NCI-H524 treated with DMSO at 0.1 percent for 48 hours (cell line): ENCODE measurements at regions not wholly inside any gene's neighbourhood (a gene's known extent, or its start where the extent isn't known, plus 50 kb on each side); places are given as distances from the start of the nearest gene placed in this dataset.

Experiments used
- DNase-seq: peaks from one replicate; lab custom pipeline; 2025; lab: John Stamatoyannopoulos, UW

DNA sequence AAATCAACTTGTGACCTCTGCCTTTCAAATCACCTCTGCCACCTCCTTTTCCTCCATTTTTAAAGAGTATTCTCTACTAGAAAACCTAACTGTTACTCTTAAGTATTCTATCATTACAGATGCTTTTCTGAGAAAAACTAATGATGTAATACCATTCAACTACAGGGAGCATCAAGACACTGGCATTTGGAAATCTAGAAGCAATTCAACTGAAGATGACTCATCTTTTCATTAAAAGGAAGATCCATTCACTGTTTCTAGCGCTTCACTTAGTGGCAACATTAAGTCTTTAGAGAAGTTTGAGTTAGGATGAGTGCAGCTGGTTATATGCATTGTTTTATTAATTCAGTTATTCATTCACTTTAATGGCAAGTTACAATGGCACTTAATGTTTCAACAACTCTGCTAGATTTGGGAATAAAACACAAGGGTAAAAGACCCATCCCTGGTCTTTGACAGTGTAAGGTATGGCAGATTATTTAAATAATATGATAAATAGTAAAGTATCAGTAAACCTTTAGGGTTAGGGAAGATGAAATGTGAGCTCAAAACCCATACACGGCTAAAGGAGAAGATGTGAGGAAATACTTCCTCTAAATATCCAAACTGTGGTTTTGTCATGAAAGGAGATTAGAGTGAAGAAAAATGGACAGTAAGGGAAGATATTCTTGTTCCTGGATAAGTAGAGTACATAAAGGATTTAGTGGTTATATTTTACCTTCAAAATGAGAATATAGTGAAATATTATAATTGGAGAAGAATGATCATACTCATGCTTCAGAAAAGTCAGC is 61.7 kb downstream of the KCNJ2 start:
- no peak for DNase-seq

DNA sequence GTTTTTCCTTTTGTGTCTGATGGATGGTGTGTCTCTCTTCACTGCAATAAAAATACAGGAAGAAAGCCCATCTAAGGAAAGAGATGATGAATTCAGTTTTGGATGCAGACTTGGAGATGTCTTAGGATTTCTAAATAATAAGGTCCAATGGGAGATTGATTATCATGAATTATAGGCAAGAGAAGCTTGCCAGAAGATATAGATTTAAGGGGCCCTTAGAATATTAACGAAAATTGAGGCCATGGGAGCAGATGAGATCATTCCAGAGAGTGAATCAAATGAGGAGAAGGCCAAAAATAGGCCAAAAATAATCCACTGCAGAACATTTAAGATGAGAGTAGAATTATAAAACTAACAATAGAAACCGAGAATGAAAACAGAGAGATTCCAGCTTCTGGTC is 63.1 kb downstream of the KCNJ2 start:
- DNase-seq: no peak

DNA sequence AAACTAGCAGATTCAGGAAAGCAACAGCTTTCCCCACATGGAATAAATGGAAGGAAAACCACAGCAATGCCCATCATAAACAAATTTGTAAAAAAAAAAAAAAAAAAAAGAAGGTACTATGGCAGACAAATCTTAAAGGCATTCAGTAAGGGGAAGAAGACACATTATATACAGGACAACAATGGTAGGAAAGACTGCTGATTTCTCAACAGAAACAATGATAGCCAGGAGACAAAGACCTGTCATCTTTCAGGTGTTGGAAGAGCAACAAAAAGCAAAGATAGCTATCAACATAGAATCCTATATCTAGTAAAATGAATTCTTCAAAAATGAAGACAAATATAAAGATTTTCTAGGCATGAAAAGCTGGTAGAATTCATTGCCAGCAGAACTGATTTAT is 65.9 kb downstream of the KCNJ2 start:
- DNase-seq: no peak

DNA sequence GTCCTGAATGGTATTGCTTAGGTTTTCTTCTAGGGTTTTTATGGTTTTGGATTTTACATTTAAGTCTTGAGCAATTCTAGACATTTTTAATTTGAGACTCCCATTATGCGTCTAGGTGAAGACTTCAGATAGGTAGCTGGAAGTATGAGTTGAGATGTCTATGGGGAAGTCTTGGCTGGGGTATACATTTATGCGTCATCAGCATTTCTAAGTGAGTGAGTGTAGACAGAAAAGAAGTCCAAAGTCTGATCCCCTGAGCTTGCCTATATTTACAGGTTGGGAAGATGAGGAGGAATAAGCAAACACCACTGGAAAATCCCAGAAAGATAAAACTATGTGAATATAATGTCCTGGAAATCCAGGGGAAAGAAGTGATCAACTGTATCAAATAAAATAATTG is 68.9 kb downstream of the KCNJ2 start:
- no peak for DNase-seq

DNA sequence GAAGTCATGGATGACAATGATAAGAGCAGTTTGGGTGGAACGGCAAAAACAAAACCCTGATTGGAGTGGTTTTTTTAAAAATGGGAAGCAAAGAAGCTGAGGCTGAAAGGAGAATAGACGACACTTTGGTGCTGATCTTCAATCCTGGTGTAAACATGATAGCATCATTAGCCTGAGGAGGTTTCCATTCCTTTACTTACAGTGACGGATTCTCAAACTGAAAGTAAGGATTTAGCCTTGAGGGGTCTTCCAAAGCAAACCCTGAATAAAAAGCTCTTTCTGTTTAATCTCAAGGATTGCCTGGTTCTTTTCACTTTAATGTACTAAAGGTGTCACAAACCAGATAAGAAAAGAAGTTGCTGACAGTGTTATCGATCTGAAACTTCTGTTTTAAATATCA is 69.3 kb downstream of the KCNJ2 start:
- no peak for DNase-seq

DNA sequence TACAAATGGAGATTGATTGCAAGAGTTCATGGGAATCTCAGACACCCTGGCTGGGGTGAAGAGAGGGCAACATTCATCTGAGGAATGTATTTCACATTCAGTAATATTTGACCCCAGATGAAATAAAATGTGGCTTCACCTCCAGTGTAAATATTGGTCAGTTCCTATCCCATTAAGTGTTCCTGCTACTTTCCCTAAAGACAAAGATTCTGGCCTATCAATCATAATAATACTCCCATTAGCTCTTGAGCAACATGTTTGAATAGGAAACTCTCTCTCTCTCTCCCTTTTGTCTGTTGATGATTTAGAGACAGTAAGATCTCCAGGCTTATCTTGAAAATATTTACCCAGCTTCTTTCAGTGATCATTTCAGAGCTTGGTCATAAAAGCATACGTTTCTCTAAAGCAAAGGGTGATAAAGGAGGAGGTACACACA is 70.1 kb downstream of the KCNJ2 start:
- DNase-seq: no peak

DNA sequence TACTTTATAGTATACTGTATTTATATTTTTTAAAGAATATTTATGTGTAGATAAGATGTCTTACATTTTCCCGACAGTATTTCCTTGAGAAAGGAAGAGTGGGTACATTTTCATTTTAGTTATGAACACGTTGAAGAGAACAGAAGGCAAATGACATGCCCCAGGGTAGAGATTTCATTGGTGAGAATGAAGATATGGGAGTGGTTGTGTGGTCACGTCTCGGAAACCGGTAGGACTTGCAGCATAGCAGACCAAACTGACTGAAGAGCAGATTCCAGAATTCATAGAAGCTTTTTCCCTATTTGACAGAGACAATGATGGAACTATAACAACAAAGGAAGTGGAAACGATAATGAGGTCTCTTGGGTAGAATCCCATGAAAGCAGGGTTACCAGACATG is 71.7 kb downstream of the KCNJ2 start:
- no peak for DNase-seq

DNA sequence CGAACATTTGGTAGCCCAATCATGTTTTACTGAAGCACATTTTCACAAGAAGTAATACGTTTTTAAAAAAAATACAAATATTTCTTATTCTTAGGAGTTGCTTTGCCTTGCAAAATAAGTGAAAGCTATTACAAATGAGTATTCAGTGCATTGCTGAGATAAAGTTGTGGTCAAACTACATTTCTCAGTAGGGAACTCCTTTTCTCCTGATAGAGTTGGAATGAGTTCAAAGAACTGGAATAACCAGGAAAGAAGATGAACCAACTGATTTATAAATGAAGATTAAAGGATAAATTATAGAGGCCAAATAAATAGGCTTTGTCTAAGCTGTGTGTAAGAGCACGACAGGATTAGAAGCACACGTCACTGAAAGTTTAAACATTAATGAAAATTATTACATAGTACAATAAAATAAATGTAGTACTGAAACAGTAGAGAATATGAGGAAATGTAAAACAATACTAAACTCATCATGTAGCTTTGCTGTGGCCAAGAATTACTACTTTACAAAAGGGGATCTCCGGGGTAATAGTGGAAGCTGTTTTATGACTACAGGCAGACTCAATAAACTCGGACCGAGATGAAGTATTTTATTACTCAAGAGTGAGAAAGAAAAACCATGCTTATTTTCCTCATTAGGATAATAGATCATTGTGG is 73.6 kb downstream of the KCNJ2 start:
- DNase-seq: no peak

DNA sequence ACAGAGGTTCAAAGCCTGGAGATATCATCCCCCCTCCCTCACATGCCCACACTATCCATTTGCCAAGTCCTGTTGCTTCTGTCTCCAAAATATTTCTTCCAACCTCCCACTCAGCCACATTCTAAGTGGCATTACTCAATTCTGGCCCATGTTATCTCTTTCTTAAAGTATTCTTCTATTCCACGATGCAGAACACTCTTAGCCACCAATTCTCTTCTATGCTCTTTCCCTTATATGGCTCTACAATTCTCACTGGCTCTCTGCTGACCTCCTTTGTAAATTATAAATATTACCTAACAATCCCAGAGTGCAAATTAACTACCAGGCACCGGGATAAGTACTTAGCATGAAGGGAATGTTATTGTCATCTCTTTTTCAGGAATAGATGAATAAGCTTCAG is 82.4 kb downstream of the KCNJ2 start:
- no peak for DNase-seq

DNA sequence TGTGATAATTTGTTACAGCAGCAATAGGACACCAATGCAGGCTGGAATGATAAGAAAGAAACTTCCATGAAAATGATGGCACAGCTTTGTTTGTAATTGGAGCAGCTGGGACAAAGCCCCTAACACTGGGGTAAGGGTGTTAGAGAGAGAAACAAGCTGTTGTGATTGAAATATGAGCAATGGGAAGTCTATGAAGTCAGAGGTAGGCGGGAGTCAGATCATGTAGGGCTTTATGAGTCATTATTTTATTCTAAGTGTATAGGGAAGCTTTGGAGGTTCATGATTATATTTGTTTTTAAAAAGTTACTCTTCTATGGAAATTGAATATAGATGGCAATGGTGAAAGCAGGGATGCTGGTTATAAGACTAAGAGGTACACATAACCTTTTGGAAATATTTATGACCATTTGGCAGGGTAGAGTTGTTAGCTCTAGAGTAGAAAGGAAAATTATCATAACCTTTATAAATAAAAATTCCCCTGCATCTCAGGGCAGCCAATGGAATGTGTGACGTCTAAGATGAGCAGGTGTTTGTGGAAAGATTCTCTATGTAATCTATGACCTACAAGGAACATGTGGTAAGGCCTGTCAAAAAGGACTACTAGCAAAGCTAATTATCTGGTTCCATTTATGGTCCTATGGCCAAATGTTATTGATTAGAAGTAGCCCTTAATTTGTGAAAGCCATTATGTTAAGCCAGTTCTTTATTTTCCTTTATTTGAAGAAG is 85.6 kb downstream of the KCNJ2 start:
- DNase-seq: no peak

DNA sequence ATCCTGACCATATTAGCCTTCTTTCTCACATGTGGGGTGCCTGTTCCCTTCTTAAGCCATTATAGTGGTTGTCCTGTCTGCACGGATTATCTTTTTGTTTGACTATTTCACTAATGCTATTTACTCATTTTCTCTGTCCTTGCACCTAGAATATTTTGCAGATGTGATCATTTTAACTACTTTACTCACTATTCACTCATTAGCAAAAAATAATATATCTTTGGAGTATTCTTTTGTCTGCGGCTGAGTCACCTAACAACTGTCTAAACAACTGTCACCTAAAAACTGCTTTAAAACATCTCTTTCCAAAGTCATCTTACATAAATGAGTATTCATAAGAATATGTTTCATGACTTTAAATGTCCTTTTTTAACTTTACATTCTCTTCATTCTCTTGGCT is 87.4 kb downstream of the KCNJ2 start:
- no peak for DNase-seq

DNA sequence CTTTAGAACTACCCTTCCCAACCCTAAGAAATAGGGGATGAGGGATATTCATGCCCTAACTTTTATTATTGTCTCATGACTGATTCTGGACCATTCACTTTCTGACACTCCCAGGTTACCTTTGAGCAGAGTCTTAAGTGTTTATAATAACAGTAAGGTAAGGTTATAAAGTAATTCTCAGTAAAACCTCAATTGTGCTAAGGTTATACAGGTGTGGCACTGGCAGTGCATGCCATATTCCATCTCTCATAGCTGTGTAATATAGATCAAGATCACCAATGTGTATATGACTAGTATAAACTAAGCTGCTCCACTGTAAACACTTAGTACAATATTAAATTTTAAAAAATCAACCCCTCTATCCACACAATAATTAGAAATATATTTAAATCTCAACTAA is 89.1 kb downstream of the KCNJ2 start:
- DNase-seq: no peak

DNA sequence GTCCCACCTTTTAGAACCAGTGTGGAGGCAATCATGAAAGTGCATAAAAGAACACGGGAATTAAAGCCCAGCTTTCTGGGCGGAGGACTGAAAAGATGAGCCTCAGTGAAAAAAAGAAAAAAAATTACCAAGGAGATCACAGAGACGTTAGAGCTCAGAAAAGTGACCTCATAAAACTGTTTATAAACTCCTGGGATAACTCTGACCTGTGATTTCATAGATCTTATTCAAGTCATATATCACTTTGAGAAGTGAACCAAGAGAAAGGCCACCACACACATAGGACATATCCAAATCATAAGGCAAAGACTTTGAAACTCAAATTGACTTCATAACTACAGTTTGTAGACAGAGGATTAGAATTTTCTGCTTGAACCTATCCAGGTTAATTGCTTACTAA is 90.1 kb downstream of the KCNJ2 start:
- no peak for DNase-seq

DNA sequence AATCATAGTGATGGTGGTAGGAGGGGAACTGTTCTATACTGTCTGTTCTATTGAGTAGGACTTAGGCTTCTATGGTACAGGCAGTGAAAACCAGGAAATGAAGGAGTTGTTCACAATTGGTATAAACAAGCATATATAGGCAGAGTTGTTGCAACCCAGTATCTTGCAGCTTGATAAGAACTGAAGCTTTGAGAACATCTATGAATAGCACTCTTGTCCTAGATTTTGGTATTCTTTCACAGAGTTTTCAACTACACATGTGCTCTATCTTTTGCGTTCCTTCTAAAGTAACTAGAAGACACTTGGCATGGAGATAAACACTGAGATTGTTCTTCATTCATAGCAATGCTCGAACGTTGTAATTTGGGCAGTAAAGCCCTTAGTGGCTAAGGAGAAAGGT is 91.8 kb downstream of the KCNJ2 start:
- no peak for DNase-seq

DNA sequence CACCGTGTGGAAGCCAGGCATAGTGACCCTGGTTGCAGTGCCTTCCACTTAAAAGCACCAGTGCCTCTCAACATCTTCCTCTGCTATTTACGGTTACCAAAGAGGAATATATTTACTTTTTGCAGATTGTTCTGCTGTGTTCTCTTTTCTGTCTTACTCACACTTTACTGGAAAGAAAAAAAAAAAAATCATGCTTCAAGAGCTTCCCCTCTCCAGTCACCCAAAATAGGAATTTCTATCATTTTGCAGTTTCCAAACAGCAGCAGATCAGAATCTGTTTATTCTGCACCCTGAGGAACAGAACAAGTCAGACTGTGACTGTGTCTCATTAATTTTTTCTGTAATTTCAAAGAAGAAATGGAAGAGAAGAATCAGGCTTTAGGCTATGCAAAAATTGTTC is 96.1 kb downstream of the KCNJ2 start:
- DNase-seq: no peak

DNA sequence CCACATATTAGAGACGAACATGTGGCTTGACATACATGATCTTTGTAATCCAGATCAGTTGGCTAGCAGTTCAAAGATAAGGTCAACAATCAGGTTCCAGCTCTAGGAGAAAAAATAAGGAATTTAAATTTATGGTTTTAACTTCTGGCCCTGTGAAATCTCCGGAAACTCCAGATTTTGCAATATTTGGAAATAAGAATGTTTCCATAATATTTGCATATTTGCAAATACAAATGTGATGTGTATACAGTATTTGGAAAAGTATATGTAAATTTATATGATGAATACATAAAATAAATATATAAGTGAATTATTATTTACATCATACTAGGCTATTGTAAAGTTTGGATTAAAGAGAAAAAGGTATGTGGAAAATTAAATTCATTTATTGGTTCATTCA is 97.1 kb downstream of the KCNJ2 start:
- no peak for DNase-seq

DNA sequence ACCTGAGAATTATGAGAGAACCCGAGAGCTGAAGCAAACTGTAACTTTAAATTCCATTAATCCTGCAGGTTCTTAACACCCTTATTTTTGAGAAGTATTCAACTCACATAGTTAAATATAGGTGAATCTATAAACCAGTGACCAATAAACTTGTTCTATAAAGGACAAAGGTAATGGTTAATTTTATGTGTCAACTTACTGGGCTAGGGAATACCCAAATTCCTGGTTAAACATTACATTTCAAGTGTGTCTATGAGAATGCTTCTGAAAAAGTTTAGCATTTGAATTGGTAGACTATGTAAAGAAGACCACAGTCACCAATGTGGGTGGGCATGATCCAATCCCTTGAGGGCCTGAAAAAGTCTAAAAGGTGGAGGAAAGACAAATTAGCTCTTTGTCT is 99.1 kb downstream of the KCNJ2 start:
- DNase-seq: no peak

DNA sequence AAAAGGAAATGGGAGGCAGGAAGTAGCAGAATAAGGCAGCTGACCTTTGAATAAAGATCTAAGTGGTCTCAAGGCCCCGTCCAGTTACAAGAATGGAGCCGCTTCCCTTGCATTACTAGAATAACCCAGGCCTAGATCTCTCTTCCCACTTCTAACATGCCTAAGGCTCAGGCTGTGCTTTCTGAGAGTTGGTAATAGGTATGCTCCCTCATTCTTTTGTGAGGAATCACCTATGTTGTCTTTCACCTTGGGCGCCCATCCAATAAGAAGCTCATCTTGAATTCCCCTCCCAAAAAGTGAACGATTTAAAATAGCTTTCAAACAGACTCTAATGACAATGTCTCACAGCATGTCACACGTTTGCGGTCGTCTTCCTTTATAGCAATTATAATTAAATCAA is 101.2 kb downstream of the KCNJ2 start:
- DNase-seq: no peak

DNA sequence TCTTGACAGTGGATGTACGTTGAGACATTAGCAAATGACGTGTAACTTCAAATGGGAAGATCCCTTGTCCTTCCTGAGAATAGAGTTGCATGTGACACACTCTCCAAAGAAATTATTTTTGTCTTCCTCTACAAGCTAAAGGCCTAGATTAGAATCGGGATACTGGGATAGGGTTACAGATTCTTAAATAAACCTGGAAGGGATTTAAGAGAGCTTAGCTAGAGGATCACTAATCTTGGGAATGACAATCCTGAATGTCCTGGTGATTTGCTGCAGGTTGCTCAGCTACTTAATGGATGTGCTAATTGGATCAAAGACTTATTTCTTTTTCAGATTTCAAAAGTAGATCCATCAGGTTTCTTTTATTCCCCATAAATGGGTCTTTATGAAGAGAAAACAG is 101.9 kb downstream of the KCNJ2 start:
- DNase-seq: peak; percentile 99

DNA sequence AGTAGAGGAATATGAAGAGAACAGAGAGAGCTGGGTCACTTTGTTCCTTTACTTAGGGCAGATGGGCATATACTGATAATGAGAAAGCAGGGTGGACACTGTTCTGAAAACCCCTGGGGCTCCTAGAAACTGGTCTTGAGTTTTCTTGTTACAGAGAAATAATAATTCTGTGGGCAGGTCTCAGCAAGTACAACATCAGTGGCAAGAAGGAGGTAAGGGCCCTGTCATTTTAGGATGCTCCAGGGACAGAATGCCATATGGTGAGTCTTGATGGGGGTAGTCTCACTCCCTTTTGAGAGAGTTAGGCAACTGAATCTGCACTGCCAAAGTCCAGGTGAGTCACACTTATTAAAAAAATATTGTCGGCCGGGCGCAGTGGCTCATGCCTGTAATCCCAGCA is 102.3 kb downstream of the KCNJ2 start:
- DNase-seq: peak; percentile 87

DNA sequence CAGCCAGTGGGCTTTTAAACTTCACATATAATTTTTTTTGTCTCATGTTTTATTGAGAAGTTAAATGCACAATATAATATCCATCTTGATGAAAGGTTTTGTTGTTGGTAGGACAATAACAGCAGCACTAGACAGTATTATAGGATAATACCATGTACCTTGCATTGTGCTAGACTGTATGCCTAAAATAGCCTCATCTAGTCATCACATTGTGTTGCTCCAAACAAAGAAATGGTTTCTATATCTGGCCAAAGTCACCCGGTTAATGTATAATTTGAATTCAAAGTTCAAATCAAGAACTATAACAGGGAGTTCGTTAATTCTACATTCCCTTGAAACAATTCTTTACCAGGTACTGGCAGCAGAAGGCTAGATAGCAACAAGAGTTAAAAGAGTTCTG is 104.9 kb downstream of the KCNJ2 start:
- DNase-seq: no peak

DNA sequence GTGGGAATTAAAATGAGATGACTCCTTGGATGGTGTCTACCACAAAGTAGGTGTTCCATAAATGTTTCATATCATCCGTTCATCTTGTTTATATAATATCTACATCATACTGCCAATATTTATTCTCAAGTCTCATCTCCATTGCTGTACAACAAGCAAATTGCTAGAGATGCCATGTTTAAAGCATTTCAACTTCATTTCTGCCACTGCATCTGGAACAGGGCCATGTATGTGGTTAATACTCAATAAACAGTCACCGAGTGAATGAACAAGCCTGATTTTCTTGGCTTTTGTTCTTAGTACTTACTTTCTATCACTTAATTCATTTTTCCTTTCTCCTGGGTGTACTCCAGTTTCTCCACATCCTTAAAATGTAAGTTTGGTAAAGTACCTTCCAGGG is 107.6 kb downstream of the KCNJ2 start:
- no peak for DNase-seq

DNA sequence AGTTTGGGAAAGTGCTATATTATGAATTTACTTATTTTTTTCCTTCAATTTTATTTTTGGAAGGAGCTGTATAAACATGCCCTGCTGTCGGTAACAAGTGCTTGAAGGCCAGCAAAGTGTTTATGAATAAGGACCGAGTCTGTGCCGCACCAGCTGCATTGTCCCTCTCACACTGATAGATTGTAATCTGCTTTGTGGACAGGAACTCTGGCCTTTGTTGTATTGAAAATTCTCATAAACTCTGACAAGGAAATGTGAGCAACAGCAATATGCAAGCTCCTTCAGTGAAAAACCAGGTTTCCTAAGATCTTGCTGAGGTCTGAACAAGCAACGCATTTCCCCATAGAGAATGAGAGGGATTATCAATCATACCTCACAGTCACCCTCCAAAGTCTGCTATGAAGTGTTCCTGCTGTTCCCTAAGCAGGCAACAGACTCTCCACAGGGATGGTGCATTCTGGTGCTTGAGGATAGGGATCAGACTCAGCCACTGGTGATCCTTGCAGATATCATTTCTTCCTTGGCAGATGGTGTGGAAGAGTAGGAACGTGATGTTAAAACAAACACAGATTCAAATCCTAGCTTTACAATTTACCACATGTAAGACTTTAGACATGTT is 109.6 kb downstream of the KCNJ2 start:
- peak; percentile 81 for DNase-seq
